DND-41 (cell line): ENCODE measurements at regions not wholly inside any gene's neighbourhood (a gene's known extent, or its start where the extent isn't known, plus 50 kb on each side); places are given as distances from the start of the nearest gene placed in this dataset.

ENCODE experiments used
- CTCF ChIP-seq: IDR thresholded peaks from 2 replicates; pipeline ENCODE4 v1.5.1; 2012; ENCODE audit warnings: borderline replicate concordance, low read length, moderate library complexity, mild to moderate bottlenecking; ENCODE audit not compliant: poor library complexity, severe bottlenecking; ENCODE audit errors: extremely low read depth
- EZH2 ChIP-seq: IDR thresholded peaks from 3 replicates; pipeline ENCODE4 v1.6.1; 2012; ENCODE audit warnings: borderline replicate concordance, low read depth, mild to moderate bottlenecking, moderate library complexity, low read length, inconsistent platforms; ENCODE audit not compliant: severe bottlenecking

GRCh38 chr11:69217276-69218105, 61.8 kb downstream of the SMIM38 start:
- no peak for TF ChIP-seq CTCF
- TF ChIP-seq EZH2, result no peak
